Left lung (tissue), 4 donors: ENCODE measurements at regions not wholly inside any gene's neighbourhood (a gene's known extent, or its start where the extent isn't known, plus 50 kb on each side); places are given as distances from the start of the nearest gene placed in this dataset.
A peak's percentile ranks its signal among the peaks of the same experiment; 100 is the strongest.

Source experiments
- ATAC-seq: fragments of 200-7000 bp; cut with Tn5 transposase; one replicate; pipeline ENCODE4 v1.9.1; 2020; ENCODE audit warnings: moderate library complexity
- DNase-seq, 4 donors: peaks; one replicate each; pipeline ENCODE4 v3.0.0-alpha.2; 2013 to 2020
- H3K27ac ChIP-seq, 2 donors: fragments of 200-600 bp; sonication (generic) in 1 of 2; one replicate each; pipeline versions ENCODE4 v1.5.0 to v1.8.0; 2020 to 2021
- H3K27me3 ChIP-seq, 2 donors: fragments of 200-600 bp; sonication (generic) in 1 of 2; one replicate each; pipeline versions ENCODE4 v1.5.0 to v1.8.0; 2020 to 2021
- H3K36me3 ChIP-seq, 2 donors: fragments of 200-600 bp; sonication (generic) in 1 of 2; one replicate each; pipeline versions ENCODE4 v1.5.0 to v1.8.0; 2020 to 2021
- H3K4me1 ChIP-seq, 2 donors: fragments of 200-600 bp; one replicate each; pipeline ENCODE4 v1.8.0; 2021
- H3K4me3 ChIP-seq, 2 donors: fragments of 200-600 bp; sonication (generic) in 1 of 2; one replicate each; pipeline versions ENCODE4 v1.5.0 to v1.8.0; 2020 to 2021; ENCODE audit warnings: mild to moderate bottlenecking in 1 of 2
- H3K9me3 ChIP-seq, 2 donors: fragments of 200-600 bp; sonication (generic) in 1 of 2; one replicate each; pipeline versions ENCODE4 v1.5.0 to v1.8.0; 2020 to 2021
- CTCF ChIP-seq, 2 donors: fragments of 200-600 bp; sonication (generic) in 1 of 2; IDR thresholded peaks; one replicate each; pipeline versions ENCODE4 v1.5.0 to v1.8.0; 2021; ENCODE audit warnings: antibody characterized with exemption in 2 of 2
- intact Hi-C, 2 donors: fragments of 100-400 bp; cut with DNase I; formaldehyde crosslinking; loops; one replicate each; pipeline versions ENCODE4 v1.11.2 to v1.14.2; 2022
- donor health status: DM: no; HTN: yes; CAD: no.
- donor health status: DM: no; HTN: no; CAD: no.

DNA sequence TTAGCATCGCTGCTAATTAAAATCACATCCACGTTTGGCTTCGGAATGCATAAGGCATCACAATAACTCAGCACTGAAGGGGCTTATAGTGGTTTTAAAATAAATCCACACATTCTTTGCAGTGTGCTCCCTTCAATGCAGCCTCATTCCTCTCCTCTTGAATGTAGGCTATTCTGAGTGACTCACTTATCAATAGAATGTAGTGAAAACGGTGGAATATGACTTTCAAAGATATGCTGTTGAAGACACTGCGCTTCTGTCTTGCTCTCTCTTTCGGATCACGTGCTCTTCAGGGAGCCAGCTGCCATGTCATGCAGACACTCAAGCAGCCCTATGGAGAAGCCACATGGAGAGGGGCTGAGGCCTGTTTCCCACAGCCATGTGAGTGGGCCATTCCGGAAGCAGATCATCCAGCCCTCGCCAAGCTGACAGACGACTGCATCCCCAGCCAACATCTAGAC, 87.4 kb downstream of the CRYGS start:
- intact Hi-C loops: no loop called here
- TF ChIP-seq CTCF (IDR thresholded peaks at IDR 0.05): no peak
- H3K27ac ChIP-seq: no peak overlapping the region
- H3K4me1 ChIP-seq: no peaks in the 10 kb centered on the region
- DNase-seq (no peak), ATAC-seq (no peak)
- no peaks in the 10 kb centered on the region for H3K9me3 ChIP-seq
- H3K36me3 ChIP-seq: no peaks in the 10 kb centered on the region
- H3K4me3 ChIP-seq: no peak overlapping the region
- no peaks in the 10 kb centered on the region for H3K27me3 ChIP-seq

- TF ChIP-seq CTCF (IDR thresholded peaks at IDR 0.05): no peak
- no peak overlapping the region for H3K27ac ChIP-seq
- intact Hi-C loops: no loop called here
- H3K4me1 ChIP-seq: no peaks in the 10 kb centered on the region
- no peak for ATAC-seq
- H3K4me3 ChIP-seq: no peak overlapping the region
- DNase-seq: no peak
- no peaks in the 10 kb centered on the region for H3K9me3 ChIP-seq
- H3K36me3 ChIP-seq: no peaks in the 10 kb centered on the region
- no peaks in the 10 kb centered on the region for H3K27me3 ChIP-seq
Measured at GRCh38 chr3:186454881-186455703, 89.1 kb downstream of the CRYGS start.

GRCh38 chr3:186453531-186453930, 90.6 kb downstream of the CRYGS start:
- no peaks in the 10 kb centered on the region for H3K9me3 ChIP-seq
- no peak for TF ChIP-seq CTCF (IDR thresholded peaks at IDR 0.05)
- no peaks in the 10 kb centered on the region for H3K36me3 ChIP-seq
- intact Hi-C loops: no loop called here
- H3K27me3 ChIP-seq: no peaks in the 10 kb centered on the region
- no peak overlapping the region for H3K4me3 ChIP-seq
- H3K4me1 ChIP-seq: no peaks in the 10 kb centered on the region
- ATAC-seq: no peak
- no peak for DNase-seq
- no peak overlapping the region for H3K27ac ChIP-seq

- H3K9me3 ChIP-seq: no peaks in the 10 kb centered on the region
- DNase-seq: no peak
- H3K36me3 ChIP-seq: no peaks in the 10 kb centered on the region
- ATAC-seq: peak; percentile 16
- TF ChIP-seq CTCF (IDR thresholded peaks at IDR 0.05): no peak
- H3K4me3 ChIP-seq: no peak overlapping the region
- H3K27ac ChIP-seq: no peak overlapping the region
- H3K27me3 ChIP-seq: no peaks in the 10 kb centered on the region
- intact Hi-C loops: no loop called here
- no peaks in the 10 kb centered on the region for H3K4me1 ChIP-seq
Measured at GRCh38 chr3:186452517-186452916, 90.5 kb upstream of the DGKG start.

- no peak for TF ChIP-seq CTCF (IDR thresholded peaks at IDR 0.05)
- H3K27ac ChIP-seq: no peak overlapping the region
- no peaks in the 10 kb centered on the region for H3K27me3 ChIP-seq
- DNase-seq: no peak
- ATAC-seq: no peak
- no peaks in the 10 kb centered on the region for H3K9me3 ChIP-seq
- H3K4me1 ChIP-seq: no peaks in the 10 kb centered on the region
- H3K4me3 ChIP-seq: no peak overlapping the region
- H3K36me3 ChIP-seq: no peaks in the 10 kb centered on the region
- intact Hi-C loops: no loop called here
Measured at GRCh38 chr3:186451371-186451770, 89.3 kb upstream of the DGKG start.
